Kasumi-1 (cell line): ENCODE measurements at regions not wholly inside any gene's neighbourhood (a gene's known extent, or its start where the extent isn't known, plus 50 kb on each side); places are given as distances from the start of the nearest gene placed in this dataset.

Experiments used
- DNase-seq, 2 experiments: peaks; one replicate each; lab custom pipeline; 2025; lab: John Stamatoyannopoulos, UW

- DNase-seq = no peak
Observed at GRCh38 chr5:29662876-29663275, 1530.6 kb upstream of the CDH6 start.

GRCh38 chr5:29654954-29655353 is 1538.5 kb upstream of the CDH6 start:
- no peak for DNase-seq

- no peak for DNase-seq
Observed at GRCh38 chr5:29649321-29649720, 1544.2 kb upstream of the CDH6 start.

GRCh38 chr5:29642601-29643000 is 1550.9 kb upstream of the CDH6 start:
- DNase-seq = no peak

GRCh38 chr5:29614206-29614605 is 1579.3 kb upstream of the CDH6 start:
- no peak for DNase-seq

GRCh38 chr5:29588236-29588635 is 1605.2 kb upstream of the CDH6 start:
- DNase-seq = no peak

- no peak for DNase-seq
Observed at GRCh38 chr5:29587832-29588231, 1605.7 kb upstream of the CDH6 start.

- DNase-seq = no peak
Observed at GRCh38 chr5:29568028-29568427, 1625.5 kb upstream of the CDH6 start.

GRCh38 chr5:29561564-29561963 is 1631.9 kb upstream of the CDH6 start:
- no peak for DNase-seq

- DNase-seq = no peak
Observed at GRCh38 chr5:29550523-29550922, 1643.0 kb upstream of the CDH6 start.

- DNase-seq = no peak
Observed at GRCh38 chr5:29548262-29548661, 1645.2 kb upstream of the CDH6 start.

GRCh38 chr5:29547236-29547865 is 1646.1 kb upstream of the CDH6 start:
- no peak for DNase-seq

GRCh38 chr5:29543501-29543900 is 1650.0 kb upstream of the CDH6 start:
- no peak for DNase-seq

GRCh38 chr5:29524227-29524626 is 1669.3 kb upstream of the CDH6 start:
- no peak for DNase-seq

- no peak for DNase-seq
Observed at GRCh38 chr5:29518176-29518575, 1675.3 kb upstream of the CDH6 start.

- DNase-seq = no peak
Observed at GRCh38 chr5:29516224-29516623, 1677.3 kb upstream of the CDH6 start.

- DNase-seq = no peak
Observed at GRCh38 chr5:29508131-29508530, 1685.4 kb upstream of the CDH6 start.

- no peak for DNase-seq
Observed at GRCh38 chr5:29504411-29504810, 1689.1 kb upstream of the CDH6 start.

- no peak for DNase-seq
Observed at GRCh38 chr5:29498860-29499259, 1694.6 kb upstream of the CDH6 start.

- DNase-seq = no peak
Observed at GRCh38 chr5:29498412-29498811, 1695.1 kb upstream of the CDH6 start.

GRCh38 chr5:29485333-29485732 is 1708.2 kb upstream of the CDH6 start:
- no peak for DNase-seq

GRCh38 chr5:29469581-29469980 is 1723.9 kb upstream of the CDH6 start:
- DNase-seq = no peak

- no peak for DNase-seq
Observed at GRCh38 chr5:29462241-29462640, 1731.2 kb upstream of the CDH6 start.

- DNase-seq = no peak
Observed at GRCh38 chr5:29460971-29461559, 1732.4 kb upstream of the CDH6 start.
